ENCODE measurements at regions not wholly inside any gene's neighbourhood (a gene's known extent, or its start where the extent isn't known, plus 50 kb on each side); places are given as distances from the start of the nearest gene placed in this dataset.
A peak's percentile ranks its signal among the peaks of the same experiment; 100 is the strongest.

- DNase-seq = no peak
- Mint-ChIP-seq H3K4me1 (no peaks in the 10 kb centered on the region), H3K9me3 (peaks cover 2% of the 10 kb centered on the region in 2 donors), H3K27ac (no peak overlapping the region), H3K27me3 (no peaks in the 10 kb centered on the region), H3K4me3 (no peak overlapping the region)
- ATAC-seq = no peak
Observed at GRCh38 chr2:168300460-168300859, 53.1 kb upstream of the STK39 start.

- H3K9me3 Mint-ChIP-seq = peaks cover 24 to 29% of the 10 kb centered on the region in 2 donors
- no peak overlapping the region for H3K27ac Mint-ChIP-seq
- no peak for DNase-seq
- no peak for ATAC-seq
- no peaks in the 10 kb centered on the region for H3K27me3 Mint-ChIP-seq
- H3K4me3 Mint-ChIP-seq = no peak overlapping the region
- no peaks in the 10 kb centered on the region for H3K4me1 Mint-ChIP-seq
Observed at GRCh38 chr2:168304024-168304681, 56.8 kb upstream of the STK39 start.

GRCh38 chr2:168307379-168307778, 60.0 kb upstream of the STK39 start:
- Mint-ChIP-seq H3K4me1 (no peaks in the 10 kb centered on the region), H3K4me3 (no peak overlapping the region), H3K27ac (no peak overlapping the region), H3K27me3 (no peaks in the 10 kb centered on the region), H3K9me3 (peaks cover 29 to 32% of the 10 kb centered on the region in 2 donors)
- no peak for ATAC-seq
- no peak for DNase-seq

- H3K4me1 Mint-ChIP-seq = no peaks in the 10 kb centered on the region
- no peak overlapping the region for H3K4me3 Mint-ChIP-seq
- H3K27ac Mint-ChIP-seq = no peak overlapping the region
- ATAC-seq = no peak
- no peak for DNase-seq
- H3K27me3 Mint-ChIP-seq = no peaks in the 10 kb centered on the region
- H3K9me3 Mint-ChIP-seq = peaks cover 31 to 33% of the 10 kb centered on the region in 2 donors
Observed at GRCh38 chr2:168310580-168310979, 63.2 kb upstream of the STK39 start.

GRCh38 chr2:168311261-168311910, 64.0 kb upstream of the STK39 start:
- no peaks in the 10 kb centered on the region for H3K4me1 Mint-ChIP-seq
- no peaks in the 10 kb centered on the region for H3K27me3 Mint-ChIP-seq
- no peak for DNase-seq
- H3K9me3 Mint-ChIP-seq = peaks cover 23 to 27% of the 10 kb centered on the region in 2 donors
- no peak overlapping the region for H3K4me3 Mint-ChIP-seq
- no peak overlapping the region for H3K27ac Mint-ChIP-seq
- no peak for ATAC-seq

GRCh38 chr2:168312036-168312822, 64.8 kb upstream of the STK39 start:
- ATAC-seq (no peak), DNase-seq (no peak)
- Mint-ChIP-seq H3K4me1 (no peaks in the 10 kb centered on the region), H3K27me3 (no peaks in the 10 kb centered on the region), H3K9me3 (peaks cover 15 to 20% of the 10 kb centered on the region in 2 donors), H3K4me3 (no peak overlapping the region), H3K27ac (no peak overlapping the region)

GRCh38 chr2:168314236-168314635, 66.8 kb upstream of the STK39 start:
- no peaks in the 10 kb centered on the region for H3K27me3 Mint-ChIP-seq
- peaks cover 5 to 12% of the 10 kb centered on the region in 2 donors for H3K9me3 Mint-ChIP-seq
- no peak overlapping the region for H3K4me3 Mint-ChIP-seq
- no peak overlapping the region for H3K27ac Mint-ChIP-seq
- ATAC-seq = no peak
- no peak for DNase-seq
- no peaks in the 10 kb centered on the region for H3K4me1 Mint-ChIP-seq

- H3K27me3 Mint-ChIP-seq = no peaks in the 10 kb centered on the region
- H3K4me3 Mint-ChIP-seq = no peak overlapping the region
- H3K27ac Mint-ChIP-seq = no peak overlapping the region
- DNase-seq (no peak), ATAC-seq (no peak)
- no peaks in the 10 kb centered on the region for H3K4me1 Mint-ChIP-seq
- H3K9me3 Mint-ChIP-seq = peaks cover 4 to 5% of the 10 kb centered on the region in 2 donors
Observed at GRCh38 chr2:168315331-168316072, 68.1 kb upstream of the STK39 start.

- Mint-ChIP-seq H3K9me3 (peaks cover 4 to 5% of the 10 kb centered on the region in 2 donors), H3K27me3 (no peaks in the 10 kb centered on the region), H3K4me3 (no peak overlapping the region), H3K27ac (no peak overlapping the region), H3K4me1 (no peaks in the 10 kb centered on the region)
- DNase-seq (no peak), ATAC-seq (no peak)
Observed at GRCh38 chr2:168316073-168316440, 68.7 kb upstream of the STK39 start.

GRCh38 chr2:168317282-168317681, 69.9 kb upstream of the STK39 start:
- H3K4me1 Mint-ChIP-seq = no peaks in the 10 kb centered on the region
- H3K4me3 Mint-ChIP-seq = no peak overlapping the region
- H3K27ac Mint-ChIP-seq = peak overlapping the region in 1 of 2 donors; percentile 19
- DNase-seq (no peak), ATAC-seq (no peak)
- peaks cover 4 to 5% of the 10 kb centered on the region in 2 donors for H3K9me3 Mint-ChIP-seq
- H3K27me3 Mint-ChIP-seq = peaks cover 8% of the 10 kb centered on the region

GRCh38 chr2:168320267-168320666, 72.9 kb upstream of the STK39 start:
- Mint-ChIP-seq H3K9me3 (no peaks in the 10 kb centered on the region), H3K27ac (no peak overlapping the region), H3K4me1 (no peaks in the 10 kb centered on the region), H3K4me3 (no peak overlapping the region), H3K27me3 (peaks cover 18% of the 10 kb centered on the region)
- ATAC-seq = no peak
- DNase-seq = no peak

- Mint-ChIP-seq H3K4me3 (no peak overlapping the region), H3K27ac (no peak overlapping the region), H3K4me1 (no peaks in the 10 kb centered on the region), H3K9me3 (peaks cover 0 to 5% of the 10 kb centered on the region in 2 donors), H3K27me3 (peaks cover 18% of the 10 kb centered on the region)
- no peak for ATAC-seq
- no peak for DNase-seq
Observed at GRCh38 chr2:168322325-168323007, 75.1 kb upstream of the STK39 start.

GRCh38 chr2:168323529-168324021, 76.2 kb upstream of the STK39 start:
- ATAC-seq (no peak), DNase-seq (no peak)
- peaks cover 7% of the 10 kb centered on the region for H3K4me1 Mint-ChIP-seq
- no peak overlapping the region for H3K27ac Mint-ChIP-seq
- H3K9me3 Mint-ChIP-seq = peaks cover 7 to 12% of the 10 kb centered on the region in 2 donors
- peaks cover 18% of the 10 kb centered on the region for H3K27me3 Mint-ChIP-seq
- H3K4me3 Mint-ChIP-seq = no peak overlapping the region

- Mint-ChIP-seq H3K27me3 (peaks cover 17% of the 10 kb centered on the region), H3K4me3 (no peak overlapping the region), H3K27ac (no peak overlapping the region), H3K4me1 (peaks cover 7% of the 10 kb centered on the region), H3K9me3 (peaks cover 30 to 34% of the 10 kb centered on the region in 2 donors)
- DNase-seq = no peak
- no peak for ATAC-seq
Observed at GRCh38 chr2:168326572-168326971, 79.2 kb upstream of the STK39 start.

- Mint-ChIP-seq H3K9me3 (peaks cover 30 to 34% of the 10 kb centered on the region in 2 donors), H3K4me3 (no peak overlapping the region), H3K27me3 (peaks cover 9% of the 10 kb centered on the region), H3K27ac (peak overlapping the region in 1 of 2 donors; percentile 55), H3K4me1 (peaks cover 7% of the 10 kb centered on the region)
- no peak for DNase-seq
- ATAC-seq = no peak
Observed at GRCh38 chr2:168327328-168327727, 79.9 kb upstream of the STK39 start.
